SK-N-SH treated with all-trans-retinoic acid at 6 μM for 48 hours (cell line): ENCODE measurements at regions not wholly inside any gene's neighbourhood (a gene's known extent, or its start where the extent isn't known, plus 50 kb on each side); places are given as distances from the start of the nearest gene placed in this dataset.

Experiments used
- ATAC-seq: fragments of 200-7000 bp; cut with Tn5 transposase; 3 replicates; pipeline ENCODE4 v1.9.1; 2020; ENCODE audit warnings: mild to moderate bottlenecking, moderate library complexity
- ARNTL ChIP-seq: fragments of 450-650 bp; formaldehyde crosslinking; IDR thresholded peaks from 2 replicates; pipeline ENCODE4 v1.5.0; 2020; ENCODE audit warnings: low read depth, mild to moderate bottlenecking, moderate library complexity, borderline replicate concordance
- BACH2 ChIP-seq: fragments of 250-450 bp; sonication (Bioruptor Pico); IDR thresholded peaks from 2 replicates; pipeline ENCODE4 v1.9.0; 2021; ENCODE audit warnings: mild to moderate bottlenecking, borderline replicate concordance
- CSDC2 ChIP-seq: fragments of 250-450 bp; sonication (Bioruptor Pico); IDR thresholded peaks from 2 replicates; pipeline ENCODE4 v1.5.0; 2020; ENCODE audit warnings: mild to moderate bottlenecking, moderate library complexity
- ESRRG ChIP-seq: fragments of 250-450 bp; sonication (Bioruptor Pico); IDR thresholded peaks from 2 replicates; pipeline ENCODE4 v1.6.1; 2021; ENCODE audit warnings: mild to moderate bottlenecking
- GLIS3 ChIP-seq: fragments of 250-450 bp; sonication (Bioruptor Pico); IDR thresholded peaks from 2 replicates; pipeline ENCODE4 v1.5.0; 2020; ENCODE audit warnings: mild to moderate bottlenecking, moderate library complexity
- ISL1 ChIP-seq: fragments of 250-450 bp; sonication (Bioruptor Pico); IDR thresholded peaks from 2 replicates; pipeline ENCODE4 v2.1.2; 2022; ENCODE audit warnings: mild to moderate bottlenecking, moderate library complexity
- OSR1 ChIP-seq: fragments of 250-450 bp; sonication (Bioruptor Pico); IDR thresholded peaks from 2 replicates; pipeline ENCODE4 v1.8.0; 2022; ENCODE audit warnings: moderate library complexity, mild to moderate bottlenecking, inconsistent platforms
- POU6F1 ChIP-seq: fragments of 250-450 bp; sonication (Bioruptor Pico); IDR thresholded peaks from 2 replicates; pipeline ENCODE4 v1.8.0; 2021; ENCODE audit warnings: low read depth, mild to moderate bottlenecking, moderate library complexity, borderline replicate concordance
- PPARA ChIP-seq: fragments of 250-450 bp; sonication (Bioruptor Pico); IDR thresholded peaks from 2 replicates; pipeline ENCODE4 v1.5.0; 2020; ENCODE audit warnings: mild to moderate bottlenecking, borderline replicate concordance
- RARB ChIP-seq: fragments of 250-450 bp; sonication (Bioruptor Pico); IDR thresholded peaks from 2 replicates; pipeline ENCODE4 v1.8.0; 2021; ENCODE audit warnings: mild to moderate bottlenecking, moderate library complexity
- SNAI2 ChIP-seq: fragments of 250-450 bp; sonication (Bioruptor Pico); IDR thresholded peaks from 2 replicates; pipeline ENCODE4 v1.5.0; 2020; ENCODE audit warnings: mild to moderate bottlenecking, moderate library complexity
- TOX ChIP-seq: fragments of 250-450 bp; sonication (Bioruptor Pico); IDR thresholded peaks from 2 replicates; pipeline ENCODE4 v1.8.0; 2021; ENCODE audit warnings: mild to moderate bottlenecking, moderate library complexity, borderline replicate concordance
- TSHZ2 ChIP-seq: fragments of 250-450 bp; sonication (Bioruptor Pico); IDR thresholded peaks from 2 replicates; pipeline ENCODE4 v1.5.0; 2020; ENCODE audit warnings: mild to moderate bottlenecking, moderate library complexity
- ZC3H10 ChIP-seq: fragments of 250-450 bp; sonication (Bioruptor Pico); IDR thresholded peaks from 2 replicates; pipeline ENCODE4 v1.5.1; 2021; ENCODE audit warnings: mild to moderate bottlenecking, moderate library complexity
- ZFP3 ChIP-seq: fragments of 250-450 bp; sonication (Bioruptor Pico); IDR thresholded peaks from 2 replicates; pipeline ENCODE4 v1.5.0; 2020; ENCODE audit warnings: mild to moderate bottlenecking, moderate library complexity
- ZFP30 ChIP-seq: fragments of 450-650 bp; formaldehyde crosslinking; IDR thresholded peaks from 2 replicates; pipeline ENCODE4 v1.5.0; 2022; ENCODE audit warnings: mild to moderate bottlenecking, moderate library complexity
- ZNF565 ChIP-seq: fragments of 450-650 bp; formaldehyde crosslinking; conservative IDR thresholded peaks from 2 replicates; pipeline ENCODE4 v1.5.0; 2020; ENCODE audit warnings: low read depth, mild to moderate bottlenecking, moderate library complexity
- ZNF70 ChIP-seq: fragments of 450-650 bp; formaldehyde crosslinking; IDR thresholded peaks from 2 replicates; pipeline ENCODE4 v1.5.0; 2020; ENCODE audit warnings: mild to moderate bottlenecking, moderate library complexity
- ZNF8 ChIP-seq: fragments of 450-650 bp; formaldehyde crosslinking; IDR thresholded peaks from 2 replicates; pipeline ENCODE4 v1.5.0; 2020; ENCODE audit warnings: mild to moderate bottlenecking, moderate library complexity
- TF ChIP-seq, protein P1 (sequence below): fragments of 250-450 bp; sonication (Bioruptor Pico); IDR thresholded peaks from 2 replicates; pipeline ENCODE4 v1.5.1; 2020; ENCODE audit warnings: low read depth, mild to moderate bottlenecking, moderate library complexity
- TF ChIP-seq, protein P2 (sequence below): fragments of 250-450 bp; sonication (Bioruptor Pico); IDR thresholded peaks from 2 replicates; pipeline ENCODE4 v1.8.0; 2020; ENCODE audit warnings: mild to moderate bottlenecking, moderate library complexity, borderline replicate concordance
- TF ChIP-seq, protein P3 (sequence below): fragments of 250-450 bp; sonication (Bioruptor Pico); IDR thresholded peaks from 2 replicates; pipeline ENCODE4 v1.5.1; 2021; ENCODE audit warnings: mild to moderate bottlenecking, moderate library complexity

DNA sequence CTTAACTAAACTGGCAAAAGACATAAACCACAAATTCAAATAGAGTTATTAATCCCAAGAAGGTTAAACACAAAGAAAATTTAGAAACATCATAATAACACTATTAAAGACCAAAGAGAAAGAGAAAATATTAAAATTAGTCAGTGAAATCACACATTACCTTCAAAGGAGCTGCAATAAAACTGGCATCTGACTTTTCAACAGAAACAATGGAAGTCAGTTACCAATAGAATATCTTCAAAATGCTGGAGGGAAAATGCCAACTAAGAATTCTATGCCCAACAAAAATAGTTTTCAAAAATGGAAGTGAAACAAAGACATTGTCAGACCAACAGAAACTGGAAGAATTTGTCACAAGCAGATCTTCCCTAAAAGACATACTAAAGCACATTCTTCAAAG, 68.7 kb upstream of the RNF7 start:
- TF ChIP-seq ZNF8 (CRISPR knock-in tag) = no peak
- no peak for ATAC-seq

DNA sequence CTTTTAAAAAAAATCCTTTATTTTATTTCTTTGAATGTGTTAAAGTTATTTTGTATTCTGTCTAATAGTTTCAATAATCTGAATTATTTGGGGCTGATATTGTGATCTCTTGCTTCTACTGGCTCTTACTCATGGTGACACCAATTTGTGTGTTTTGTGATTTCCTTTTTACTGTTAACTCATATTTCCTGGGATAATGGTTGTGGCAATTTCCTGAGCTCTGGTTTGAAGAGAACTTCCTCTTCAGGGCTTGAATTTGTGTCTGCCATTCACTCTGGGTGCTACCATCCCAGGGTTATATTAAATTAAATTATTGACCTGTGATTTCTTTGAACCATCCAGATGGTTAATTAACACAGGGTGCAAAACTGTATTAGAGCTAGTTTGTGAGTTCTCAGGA, 60.4 kb upstream of the RNF7 start:
- no peak for TF ChIP-seq BACH2 (CRISPR knock-in tag)
- no peak for TF ChIP-seq SNAI2 (CRISPR knock-in tag)
- no peak for TF ChIP-seq ESRRG
- no peak for TF ChIP-seq ZNF70 (CRISPR knock-in tag)
- no peak for TF ChIP-seq POU6F1
- TF ChIP-seq CSDC2 = no peak
- TF ChIP-seq ZFP3 = no peak
- TF ChIP-seq ZNF8 (CRISPR knock-in tag) = no peak
- TF ChIP-seq RARB (CRISPR knock-in tag) = no peak
- no peak for TF ChIP-seq OSR1 (CRISPR knock-in tag)
- TF ChIP-seq, protein P1, sequence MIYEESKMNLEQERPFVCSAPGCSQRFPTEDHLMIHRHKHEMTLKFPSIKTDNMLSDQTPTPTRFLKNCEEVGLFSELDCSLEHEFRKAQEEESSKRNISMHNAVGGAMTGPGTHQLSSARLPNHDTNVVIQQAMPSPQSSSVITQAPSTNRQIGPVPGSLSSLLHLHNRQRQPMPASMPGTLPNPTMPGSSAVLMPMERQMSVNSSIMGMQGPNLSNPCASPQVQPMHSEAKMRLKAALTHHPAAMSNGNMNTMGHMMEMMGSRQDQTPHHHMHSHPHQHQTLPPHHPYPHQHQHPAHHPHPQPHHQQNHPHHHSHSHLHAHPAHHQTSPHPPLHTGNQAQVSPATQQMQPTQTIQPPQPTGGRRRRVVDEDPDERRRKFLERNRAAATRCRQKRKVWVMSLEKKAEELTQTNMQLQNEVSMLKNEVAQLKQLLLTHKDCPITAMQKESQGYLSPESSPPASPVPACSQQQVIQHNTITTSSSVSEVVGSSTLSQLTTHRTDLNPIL (CRISPR knock-in tag) = no peak
- no peak for TF ChIP-seq GLIS3 (CRISPR knock-in tag)
- no peak for TF ChIP-seq TSHZ2 (CRISPR knock-in tag)
- TF ChIP-seq ZC3H10 = no peak
- TF ChIP-seq, protein P2, sequence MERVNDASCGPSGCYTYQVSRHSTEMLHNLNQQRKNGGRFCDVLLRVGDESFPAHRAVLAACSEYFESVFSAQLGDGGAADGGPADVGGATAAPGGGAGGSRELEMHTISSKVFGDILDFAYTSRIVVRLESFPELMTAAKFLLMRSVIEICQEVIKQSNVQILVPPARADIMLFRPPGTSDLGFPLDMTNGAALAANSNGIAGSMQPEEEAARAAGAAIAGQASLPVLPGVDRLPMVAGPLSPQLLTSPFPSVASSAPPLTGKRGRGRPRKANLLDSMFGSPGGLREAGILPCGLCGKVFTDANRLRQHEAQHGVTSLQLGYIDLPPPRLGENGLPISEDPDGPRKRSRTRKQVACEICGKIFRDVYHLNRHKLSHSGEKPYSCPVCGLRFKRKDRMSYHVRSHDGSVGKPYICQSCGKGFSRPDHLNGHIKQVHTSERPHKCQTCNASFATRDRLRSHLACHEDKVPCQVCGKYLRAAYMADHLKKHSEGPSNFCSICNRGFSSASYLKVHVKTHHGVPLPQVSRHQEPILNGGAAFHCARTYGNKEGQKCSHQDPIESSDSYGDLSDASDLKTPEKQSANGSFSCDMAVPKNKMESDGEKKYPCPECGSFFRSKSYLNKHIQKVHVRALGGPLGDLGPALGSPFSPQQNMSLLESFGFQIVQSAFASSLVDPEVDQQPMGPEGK (CRISPR knock-in tag) = no peak
- TF ChIP-seq, protein P3, sequence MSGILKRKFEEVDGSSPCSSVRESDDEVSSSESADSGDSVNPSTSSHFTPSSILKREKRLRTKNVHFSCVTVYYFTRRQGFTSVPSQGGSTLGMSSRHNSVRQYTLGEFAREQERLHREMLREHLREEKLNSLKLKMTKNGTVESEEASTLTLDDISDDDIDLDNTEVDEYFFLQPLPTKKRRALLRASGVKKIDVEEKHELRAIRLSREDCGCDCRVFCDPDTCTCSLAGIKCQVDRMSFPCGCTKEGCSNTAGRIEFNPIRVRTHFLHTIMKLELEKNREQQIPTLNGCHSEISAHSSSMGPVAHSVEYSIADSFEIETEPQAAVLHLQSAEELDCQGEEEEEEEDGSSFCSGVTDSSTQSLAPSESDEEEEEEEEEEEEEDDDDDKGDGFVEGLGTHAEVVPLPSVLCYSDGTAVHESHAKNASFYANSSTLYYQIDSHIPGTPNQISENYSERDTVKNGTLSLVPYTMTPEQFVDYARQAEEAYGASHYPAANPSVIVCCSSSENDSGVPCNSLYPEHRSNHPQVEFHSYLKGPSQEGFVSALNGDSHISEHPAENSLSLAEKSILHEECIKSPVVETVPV = no peak
- TF ChIP-seq ISL1 (CRISPR knock-in tag) = no peak
- TF ChIP-seq ARNTL (CRISPR knock-in tag) = no peak
- no peak for TF ChIP-seq PPARA
- no peak for TF ChIP-seq TOX (CRISPR knock-in tag)
- ATAC-seq = no peak

- ATAC-seq = no peak; the same call in 2 of the 3 replicates
These were observed 57.3 kb upstream of the RNF7 start for GRCh38 chr3:141680620-141681389.

More at GRCh38 chr3:141680620-141681389, 57.3 kb upstream of the RNF7 start:
- TF ChIP-seq ESRRG (no peak), ZNF565 (CRISPR knock-in tag) (no peak), ISL1 (CRISPR knock-in tag) (no peak), ZFP30 (no peak), POU6F1 (no peak), ARNTL (CRISPR knock-in tag) (no peak)
